EL (cell line): ENCODE measurements at regions not wholly inside any gene's neighbourhood (a gene's known extent, or its start where the extent isn't known, plus 50 kb on each side); places are given as distances from the start of the nearest gene placed in this dataset.
"Not testable (repeated sequence)": the region's sequence is repeated elsewhere in the genome, so short reads cannot be mapped to it uniquely, and the experiment has no call there.

Experiments
- DNase-seq: peaks from one replicate; pipeline ENCODE4 v3.0.0-alpha.2; 2016

DNA sequence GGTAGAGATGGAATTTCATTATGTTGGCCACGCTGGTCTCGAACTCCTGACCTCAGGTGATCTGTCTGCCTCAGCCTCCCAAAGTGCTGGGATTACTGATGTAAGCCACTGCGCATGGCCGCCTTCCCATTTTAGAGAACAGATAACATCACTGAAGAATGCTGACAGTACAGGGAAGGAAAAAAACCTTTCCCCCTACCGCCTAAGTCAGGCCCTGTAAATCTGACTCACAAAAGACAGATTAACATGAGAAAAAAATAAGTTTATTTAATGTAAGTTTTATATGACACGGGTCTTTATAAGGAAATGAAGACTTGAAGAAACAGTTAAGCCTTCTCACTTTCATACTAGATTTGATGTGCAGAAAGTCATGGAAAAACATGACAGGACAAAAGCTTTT is 227.2 kb upstream of the ZNF608 start:
- no peak for DNase-seq

DNA sequence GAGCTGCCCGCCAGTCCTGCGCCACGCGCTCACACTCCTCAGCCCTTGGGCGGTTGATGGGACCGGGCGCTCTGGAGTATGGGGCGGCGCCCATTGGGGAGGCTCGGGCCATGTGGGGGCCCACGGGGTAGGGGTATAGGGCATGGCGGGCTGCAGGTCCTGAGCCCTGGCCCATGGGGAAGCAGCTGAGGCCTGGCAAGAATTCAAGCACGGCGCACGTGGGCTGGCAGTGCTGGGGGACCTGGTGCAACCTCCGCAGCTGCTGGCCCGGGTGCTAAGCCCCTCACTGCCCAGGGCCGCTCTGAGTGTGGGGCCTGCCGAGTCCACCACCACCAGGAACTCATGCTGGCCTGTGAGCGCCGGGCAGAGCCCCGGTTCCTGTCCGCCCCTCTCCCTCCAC is 229.6 kb upstream of the ZNF608 start:
- no peak for DNase-seq

DNA sequence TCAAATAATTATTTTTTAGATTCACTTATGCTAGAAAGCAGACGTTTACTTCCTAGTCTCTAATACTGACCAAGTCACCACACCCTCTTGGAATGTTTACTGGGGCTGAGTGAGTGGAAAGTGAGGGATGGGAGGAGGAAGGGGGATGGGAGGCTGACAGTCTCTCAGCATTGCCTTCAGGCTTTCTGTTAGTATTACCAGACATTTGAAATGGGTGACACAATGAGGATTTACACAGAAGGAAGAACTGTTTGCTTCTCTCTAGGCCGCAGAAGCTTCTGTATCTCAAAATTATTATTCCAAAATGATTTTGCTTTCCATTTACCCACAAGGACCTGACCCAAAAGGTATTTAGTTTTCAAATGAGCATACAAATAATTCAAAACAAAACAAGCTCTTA is 232.8 kb upstream of the ZNF608 start:
- no peak for DNase-seq

DNA sequence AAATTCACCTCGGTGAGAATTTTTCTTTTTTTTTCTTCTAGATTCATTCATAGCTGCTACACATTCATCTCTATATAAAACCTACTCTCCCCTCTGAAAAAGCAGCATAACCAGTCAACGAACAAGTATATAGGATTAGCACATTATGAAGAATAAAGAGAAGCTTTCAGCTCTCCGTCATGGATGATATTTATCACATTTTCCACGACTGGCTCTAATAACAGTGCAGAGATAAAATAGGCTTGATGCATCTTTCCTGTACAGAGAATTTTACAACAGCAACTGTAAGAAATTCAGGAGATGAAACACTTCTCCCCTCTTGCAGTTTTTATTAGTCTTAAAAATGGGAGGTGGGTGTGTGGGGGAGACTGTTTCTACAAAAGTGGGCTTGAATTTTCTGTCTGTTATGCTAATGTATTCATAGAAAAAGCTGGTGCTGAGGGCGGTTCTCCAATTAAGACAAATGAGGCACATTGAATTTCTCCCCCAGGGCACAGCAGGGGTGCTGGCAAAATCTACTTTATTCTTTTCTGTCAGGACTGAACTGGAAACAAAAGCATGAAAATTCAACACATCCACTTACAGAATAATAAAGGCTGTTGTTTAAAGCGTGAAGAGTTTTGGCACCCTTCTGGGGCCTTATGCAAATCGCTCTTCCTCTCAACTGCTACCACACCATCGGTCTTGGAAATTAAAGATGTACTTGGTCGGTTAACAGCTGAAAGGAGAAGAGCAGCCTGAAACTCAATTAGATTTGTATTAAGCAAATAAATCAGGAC is 233.9 kb upstream of the ZNF608 start:
- no peak for DNase-seq

DNA sequence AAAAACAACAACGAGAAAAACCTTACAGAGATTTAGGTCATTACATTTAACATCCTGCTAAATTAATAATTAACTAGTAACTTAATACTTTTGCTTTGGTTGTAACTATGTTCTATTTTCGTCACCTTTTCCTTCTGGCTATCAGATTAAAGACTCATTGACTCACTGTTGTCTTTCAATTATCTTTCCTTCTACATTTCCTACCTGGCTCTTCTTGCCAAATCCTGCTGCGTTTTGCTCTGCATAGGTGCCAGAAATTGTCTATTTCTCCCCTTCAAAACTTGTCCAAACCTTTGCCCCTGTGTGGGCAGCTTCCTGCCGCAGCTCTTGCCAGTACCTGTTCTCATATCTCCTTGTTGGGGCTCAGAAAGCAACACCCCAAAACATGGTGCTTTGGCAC is 235.5 kb upstream of the ZNF608 start:
- DNase-seq, result no peak

DNA sequence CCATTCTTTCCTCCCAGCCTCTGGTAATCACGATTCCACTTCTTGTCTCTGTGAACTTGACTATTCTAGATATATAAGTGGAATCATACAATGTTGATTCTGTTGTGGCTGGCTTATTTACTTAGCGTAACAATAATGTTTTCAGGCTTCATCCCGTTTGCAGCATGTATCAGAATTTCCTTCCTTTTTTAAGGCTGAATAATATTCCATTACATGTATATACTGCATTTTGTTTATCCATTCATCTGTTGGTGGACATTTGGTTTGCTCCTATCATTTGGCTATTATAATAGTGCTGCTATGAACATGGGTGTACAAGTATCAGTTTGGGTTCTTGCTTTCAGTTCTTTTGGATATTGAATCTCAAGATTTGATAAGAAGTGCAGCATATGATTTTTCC is 239.7 kb upstream of the ZNF608 start:
- no peak for DNase-seq

DNA sequence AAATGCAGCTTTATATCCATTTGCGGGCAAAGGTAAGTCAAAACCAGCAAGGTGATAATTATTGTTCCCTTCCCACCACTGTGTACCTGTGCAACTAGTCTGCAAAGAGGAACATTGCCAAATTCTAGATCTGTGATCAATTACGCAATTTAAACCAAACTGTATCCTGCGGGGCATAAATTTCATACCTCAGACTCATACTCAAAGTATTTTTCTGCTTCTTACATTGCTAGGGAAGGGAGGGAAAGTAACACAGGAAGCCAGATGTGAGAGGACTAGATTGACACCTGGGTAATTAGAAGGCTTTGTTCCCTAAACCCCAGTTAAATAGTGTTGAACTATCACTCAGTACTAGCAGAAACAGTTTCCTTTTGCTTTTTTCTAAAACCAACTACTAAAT is 240.2 kb upstream of the ZNF608 start:
- DNase-seq, result no peak

DNA sequence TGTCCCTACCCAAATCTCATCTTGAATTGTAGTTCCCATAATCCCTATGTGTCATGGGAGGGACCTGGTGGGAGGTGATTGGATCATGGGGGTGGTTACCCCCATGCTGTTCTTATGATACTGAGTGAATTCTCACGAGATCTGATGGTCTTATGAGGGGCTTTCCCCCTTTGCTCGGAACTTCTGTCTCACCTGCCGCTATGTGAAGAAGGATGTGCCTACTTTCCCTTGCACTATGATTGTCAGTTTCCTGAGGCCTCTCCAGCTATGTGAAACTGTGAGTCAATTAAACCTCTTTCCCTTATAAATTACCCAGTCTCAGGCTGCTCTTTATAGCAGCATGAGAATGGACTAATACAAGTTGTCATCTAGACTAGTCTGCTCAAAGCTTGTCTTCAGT is 241.3 kb upstream of the ZNF608 start:
- DNase-seq, result not testable (repeated sequence)

DNA sequence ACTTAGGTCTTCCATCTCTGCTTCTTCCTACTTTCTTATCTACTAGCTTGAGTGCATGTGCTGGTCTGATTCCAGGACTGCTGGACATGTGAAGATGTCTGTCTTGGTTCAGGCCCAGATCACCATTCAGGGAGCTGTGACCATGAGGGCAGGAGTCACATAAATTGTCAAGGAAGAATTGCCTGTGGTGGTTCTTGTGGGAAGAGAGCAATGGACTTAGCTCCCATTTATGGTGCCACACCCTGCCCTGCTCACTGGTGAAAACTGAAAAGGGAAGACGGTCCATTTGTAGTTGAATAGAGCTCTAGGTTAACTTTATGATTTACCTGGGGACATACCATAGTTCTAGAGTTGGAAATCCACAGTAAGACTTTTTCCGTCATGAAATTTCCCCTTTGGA is 244.3 kb upstream of the ZNF608 start:
- no peak for DNase-seq

DNA sequence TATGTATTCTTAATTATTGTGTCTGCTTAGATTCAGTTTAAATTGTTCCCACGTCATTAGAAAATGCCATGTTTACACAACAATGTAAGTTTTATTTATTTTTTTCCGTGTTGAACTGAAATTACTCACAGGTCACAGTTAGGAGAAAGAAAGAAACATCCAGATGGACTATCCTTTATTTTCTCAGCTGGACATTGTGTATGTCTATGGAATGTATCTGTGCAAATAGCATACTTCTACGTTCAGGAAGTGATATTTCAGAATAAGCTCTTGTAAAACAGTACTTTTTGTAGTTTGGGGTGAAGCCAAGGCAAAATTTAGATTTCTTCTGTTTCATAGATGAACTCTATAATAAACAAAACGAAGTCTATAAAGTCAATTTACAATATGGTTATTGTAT is 249.0 kb upstream of the ZNF608 start:
- DNase-seq, result peak; percentile 41

DNA sequence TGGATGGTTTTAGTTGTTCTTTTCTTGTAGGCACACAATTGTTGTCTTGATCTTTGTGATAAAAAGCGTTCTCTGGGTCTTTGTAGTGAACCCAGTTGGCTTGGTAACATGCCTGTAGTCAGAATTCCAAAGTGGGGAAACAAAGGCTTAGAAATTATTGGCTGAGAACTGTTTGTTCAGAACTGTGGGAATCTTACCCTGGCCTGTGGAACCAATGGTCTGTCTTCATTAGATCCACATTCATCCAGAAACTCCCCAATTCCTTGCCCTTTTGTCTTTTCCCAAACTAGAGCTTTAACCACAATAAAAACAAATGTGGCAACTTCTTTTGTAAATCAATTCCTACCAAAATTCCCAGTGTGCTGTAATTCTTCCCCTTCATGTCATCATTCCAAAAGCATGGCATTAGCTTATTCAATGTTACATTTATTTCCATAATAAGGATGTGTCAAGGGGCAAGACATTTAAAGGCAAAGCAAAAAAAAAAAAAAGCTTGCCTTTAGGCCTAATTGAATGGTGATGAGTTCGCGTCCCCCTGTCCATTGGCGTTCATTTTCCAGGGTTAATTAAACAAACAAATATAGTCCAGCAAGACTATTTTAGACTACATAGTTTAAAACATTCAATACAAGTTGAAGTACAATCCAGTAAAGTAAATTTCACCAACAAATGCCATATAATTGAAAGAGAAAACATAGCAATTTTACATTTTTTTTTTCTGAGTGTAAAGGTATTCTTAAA is 249.8 kb upstream of the ZNF608 start:
- no peak for DNase-seq

DNA sequence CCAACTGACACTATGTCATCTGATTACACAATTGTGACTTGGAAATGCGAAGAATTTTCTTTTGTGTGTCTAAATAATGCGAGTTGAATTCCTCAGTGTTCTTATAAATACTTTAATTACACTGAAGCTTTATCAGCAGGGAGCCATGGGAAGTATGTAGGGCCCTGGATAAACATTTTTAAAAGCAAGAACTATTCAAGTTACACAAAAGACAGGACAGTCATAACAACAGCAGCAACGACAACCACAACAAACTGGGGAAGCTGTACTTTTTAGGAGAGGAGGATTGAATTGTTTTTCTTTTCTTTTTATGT is 250.3 kb upstream of the ZNF608 start:
- DNase-seq, result peak; percentile 53

DNA sequence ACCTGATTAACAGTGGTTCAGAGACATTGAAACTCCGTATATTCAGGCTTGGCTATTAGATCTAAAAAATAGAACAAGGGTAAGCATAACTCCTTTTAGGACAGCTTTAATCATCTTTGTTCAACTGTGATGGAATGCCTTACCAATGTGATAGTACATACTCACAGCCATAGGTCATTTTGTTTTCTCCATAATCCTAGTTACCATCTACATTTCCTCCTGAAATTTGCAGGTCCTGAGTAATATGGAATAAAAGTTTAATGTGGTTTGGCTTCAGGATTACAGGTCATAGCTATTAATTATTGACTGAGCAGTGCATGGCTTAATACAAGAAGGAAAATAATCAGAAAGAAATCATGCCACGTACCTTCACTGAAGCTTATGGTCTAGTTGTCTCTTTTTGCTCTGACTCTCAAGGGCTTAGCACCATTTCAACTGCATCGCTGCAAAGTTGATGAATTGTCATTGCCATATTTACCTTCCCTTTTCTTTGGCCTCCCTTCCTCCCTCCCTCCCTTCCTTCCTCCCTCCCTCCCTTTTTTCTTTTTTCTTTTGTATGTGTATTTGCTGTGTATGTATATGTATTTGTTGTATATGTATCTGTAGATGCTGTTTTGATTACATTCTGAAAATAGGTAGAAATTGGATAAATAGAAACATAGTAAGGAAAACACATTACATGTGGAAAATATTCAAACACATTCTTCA is 250.9 kb upstream of the ZNF608 start:
- no peak for DNase-seq

DNA sequence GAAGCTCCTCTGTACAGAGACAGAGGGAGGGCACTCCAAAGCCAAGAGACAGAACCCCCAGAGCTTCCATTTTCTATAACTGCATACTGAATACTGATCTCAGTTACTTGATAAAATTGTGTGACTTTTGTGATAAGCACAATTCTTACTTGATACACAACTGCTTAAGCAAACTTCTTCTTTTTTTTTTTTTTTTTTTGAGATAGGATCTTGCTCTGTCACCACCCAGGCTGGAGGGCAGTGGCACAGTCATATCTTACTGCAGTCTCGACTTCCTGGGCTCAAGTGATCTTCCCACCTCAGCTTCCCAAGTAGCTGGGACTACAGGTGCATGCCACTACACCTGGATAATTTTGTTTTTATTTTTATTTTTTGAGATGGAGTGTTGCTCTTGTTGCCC is 252.1 kb upstream of the ZNF608 start:
- DNase-seq, result no peak

DNA sequence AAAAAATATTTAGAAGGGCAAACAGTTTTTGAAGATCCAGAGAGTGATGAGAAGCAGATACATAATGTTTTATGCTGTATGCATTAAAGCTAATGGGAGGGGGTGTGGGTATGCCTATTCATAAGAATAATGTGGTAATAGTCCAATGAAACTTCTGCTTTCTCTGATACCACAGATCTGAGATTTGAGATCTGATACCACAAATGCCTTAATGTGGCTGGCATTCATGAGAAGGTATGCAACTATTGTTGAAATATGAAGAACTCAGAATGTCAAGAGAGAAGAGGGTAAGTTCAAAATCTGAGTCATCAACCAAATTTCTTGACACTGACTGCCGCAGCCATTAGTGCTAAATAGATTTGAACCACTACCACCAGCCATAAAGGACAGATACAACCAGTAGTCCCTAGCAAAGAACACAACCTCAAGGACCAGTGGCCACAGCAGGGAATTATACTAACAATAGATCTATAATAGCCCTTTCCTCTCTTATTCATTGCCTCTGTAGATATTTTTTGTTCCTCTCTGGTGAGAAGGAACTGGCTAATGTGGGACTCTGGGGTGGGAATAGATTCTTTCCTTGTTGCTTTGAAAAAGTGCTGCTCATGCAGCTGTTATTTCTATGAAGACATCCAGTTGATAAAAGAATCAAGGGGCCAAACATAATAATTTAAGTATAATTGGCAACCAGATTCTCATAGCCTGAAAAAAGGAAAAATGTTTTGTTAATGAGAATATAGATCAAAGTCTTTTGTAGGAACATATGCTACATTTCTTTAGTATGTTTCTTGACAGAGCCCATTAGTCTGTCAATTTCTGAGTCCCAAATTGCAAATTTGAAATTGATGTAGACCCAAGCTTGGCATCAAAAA is 256.5 kb upstream of the ZNF608 start:
- peak; percentile 23 for DNase-seq

DNA sequence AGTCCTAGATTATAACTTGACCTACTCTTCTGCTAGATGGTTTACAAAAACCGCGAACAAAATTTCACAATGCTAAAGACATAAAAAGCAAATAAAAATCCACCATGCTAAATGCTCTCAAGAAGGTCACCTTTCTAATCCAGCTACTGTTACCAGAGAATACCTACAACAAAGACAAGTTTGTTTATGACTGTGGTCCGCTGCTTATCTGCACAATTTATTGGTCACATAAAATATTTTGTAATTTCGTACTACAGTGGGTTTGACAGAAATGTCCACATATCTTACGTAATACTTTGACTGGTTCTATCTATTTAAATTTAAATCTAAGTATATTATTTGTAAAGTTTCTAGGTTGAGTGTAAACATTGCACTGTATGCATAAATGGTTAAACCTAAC is 257.6 kb upstream of the ZNF608 start:
- DNase-seq, result no peak

DNA sequence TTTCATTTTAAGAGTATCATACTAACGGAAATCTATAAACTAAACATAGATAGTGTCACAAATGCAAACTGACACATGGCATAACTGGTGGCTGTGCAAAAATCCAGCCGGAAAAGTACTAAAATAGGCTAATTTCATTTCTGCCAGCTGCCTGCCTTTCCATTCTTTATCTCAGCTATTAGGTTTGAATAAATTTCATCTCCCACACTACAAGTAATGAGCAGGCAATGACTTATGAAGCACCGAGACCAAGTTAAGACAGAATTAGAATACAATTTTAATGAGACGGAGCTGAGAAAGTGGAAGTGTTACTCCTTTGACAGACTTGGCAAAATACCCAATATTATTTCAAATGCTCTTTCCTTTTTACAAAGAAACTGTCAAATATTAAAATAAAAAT is 258.8 kb upstream of the ZNF608 start:
- DNase-seq, result no peak

DNA sequence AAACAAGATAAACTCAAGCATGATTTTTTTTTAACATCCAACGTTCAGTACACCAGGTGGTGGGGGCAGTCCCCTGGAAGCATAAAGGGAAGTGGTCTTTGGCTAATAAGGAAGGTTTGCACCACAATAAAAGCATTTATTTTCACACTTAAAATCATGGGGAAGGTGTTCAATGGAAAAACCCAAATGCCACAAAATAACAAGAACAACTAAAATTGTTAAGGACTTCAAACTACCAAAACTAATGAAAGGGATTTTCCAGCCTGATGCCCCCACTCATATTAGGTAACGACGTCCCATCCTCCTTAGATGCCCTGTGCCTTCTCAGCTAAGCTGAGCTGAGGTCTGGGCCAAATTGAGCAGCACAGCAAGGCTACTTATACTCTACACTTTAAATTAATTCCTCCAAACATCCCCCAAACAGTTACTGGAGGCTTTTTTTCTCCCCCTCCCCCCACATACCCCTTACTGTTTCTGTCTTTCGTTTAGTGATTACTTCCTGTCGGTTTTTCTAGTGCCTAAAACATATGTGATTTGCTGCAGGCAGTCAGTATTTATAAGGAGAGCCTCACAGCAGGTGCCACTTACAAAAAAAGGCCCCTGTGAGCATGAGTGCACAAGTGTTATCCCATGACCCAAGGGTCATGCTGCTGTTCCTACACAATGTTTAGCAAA is 259.7 kb upstream of the ZNF608 start:
- no peak for DNase-seq

DNA sequence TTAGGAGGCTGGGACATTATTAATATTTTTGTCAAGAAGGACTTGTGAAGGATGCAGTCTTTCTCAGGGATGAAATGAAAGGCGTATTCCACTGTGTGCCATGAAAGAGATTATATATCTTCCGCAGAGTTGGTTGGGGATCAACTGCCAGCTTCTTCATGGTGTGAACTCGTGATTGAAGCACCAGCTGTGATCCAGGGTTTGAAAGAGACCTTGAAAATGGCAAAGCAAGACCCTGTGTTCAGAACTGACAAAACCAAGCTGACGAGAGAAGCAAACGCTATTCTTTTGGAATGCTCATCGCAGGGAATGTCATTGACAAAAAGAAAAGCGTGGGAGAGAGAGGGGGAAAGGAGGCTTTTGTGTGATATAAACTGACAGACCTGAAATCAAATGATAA is 263.9 kb upstream of the ZNF608 start:
- no peak for DNase-seq

DNA sequence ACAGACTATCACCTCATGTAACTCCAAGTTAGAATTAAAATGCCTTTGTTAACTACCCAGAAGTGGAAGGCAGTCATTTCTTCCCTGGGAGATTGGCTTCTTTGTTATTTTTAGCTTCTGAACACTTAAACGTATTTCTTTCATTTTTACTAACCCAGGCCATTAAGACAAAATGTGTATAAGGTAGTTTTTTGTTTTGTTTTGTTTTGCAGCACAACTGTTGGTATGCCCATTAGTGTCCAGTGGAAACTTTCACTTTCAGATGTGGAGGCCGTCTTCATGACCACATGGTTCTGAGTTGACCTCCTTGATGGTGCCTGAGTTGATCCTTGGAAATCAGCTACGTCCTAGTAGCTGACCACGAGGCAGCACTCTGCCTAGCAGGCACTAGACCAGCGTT is 264.6 kb upstream of the ZNF608 start:
- no peak for DNase-seq

DNA sequence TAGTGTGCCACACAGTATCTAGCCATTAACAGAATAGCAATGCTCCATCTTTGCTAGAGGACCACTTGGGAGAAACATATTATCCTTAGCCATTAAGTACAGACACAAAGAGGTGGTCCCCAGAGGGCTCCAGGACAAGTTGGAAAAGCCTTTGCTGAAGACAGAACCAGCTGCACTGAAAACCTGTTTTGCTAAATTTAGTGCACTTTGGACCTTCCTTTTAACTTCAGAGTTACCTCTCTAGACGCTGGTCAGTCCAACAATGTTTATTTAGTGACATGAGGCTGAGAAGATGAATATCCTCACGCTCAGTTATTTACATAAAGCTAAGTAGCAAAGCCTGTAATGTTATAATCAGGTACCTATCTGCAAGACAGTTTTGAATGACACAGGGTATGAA is 265.0 kb upstream of the ZNF608 start:
- DNase-seq, result no peak

DNA sequence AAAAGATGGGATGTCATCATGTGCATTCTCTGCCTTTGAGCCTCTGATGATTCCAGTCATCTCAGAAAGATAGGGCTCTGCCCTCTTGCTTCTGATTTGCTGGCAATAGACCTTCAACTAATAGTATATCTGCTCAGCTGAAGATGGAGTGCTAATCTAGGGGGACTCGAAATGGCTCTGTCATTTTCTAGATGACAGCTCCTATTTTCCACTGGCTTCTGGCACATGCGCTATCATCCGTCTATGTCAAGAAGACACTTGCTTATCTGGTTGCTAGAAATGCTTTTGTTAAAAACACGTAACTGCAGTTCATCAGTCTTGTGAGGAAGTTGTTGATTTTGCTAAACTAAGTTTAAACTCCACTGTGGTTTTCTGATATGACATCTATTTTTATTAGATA is 265.5 kb upstream of the ZNF608 start:
- no peak for DNase-seq
